ENCODE measurements at regions not wholly inside any gene's neighbourhood (a gene's known extent, or its start where the extent isn't known, plus 50 kb on each side); places are given as distances from the start of the nearest gene placed in this dataset.
A peak's percentile ranks its signal among the peaks of the same experiment; 100 is the strongest.
"Not testable (repeated sequence)": the region's sequence is repeated elsewhere in the genome, so short reads cannot be mapped to it uniquely, and the experiment has no call there.

DNA sequence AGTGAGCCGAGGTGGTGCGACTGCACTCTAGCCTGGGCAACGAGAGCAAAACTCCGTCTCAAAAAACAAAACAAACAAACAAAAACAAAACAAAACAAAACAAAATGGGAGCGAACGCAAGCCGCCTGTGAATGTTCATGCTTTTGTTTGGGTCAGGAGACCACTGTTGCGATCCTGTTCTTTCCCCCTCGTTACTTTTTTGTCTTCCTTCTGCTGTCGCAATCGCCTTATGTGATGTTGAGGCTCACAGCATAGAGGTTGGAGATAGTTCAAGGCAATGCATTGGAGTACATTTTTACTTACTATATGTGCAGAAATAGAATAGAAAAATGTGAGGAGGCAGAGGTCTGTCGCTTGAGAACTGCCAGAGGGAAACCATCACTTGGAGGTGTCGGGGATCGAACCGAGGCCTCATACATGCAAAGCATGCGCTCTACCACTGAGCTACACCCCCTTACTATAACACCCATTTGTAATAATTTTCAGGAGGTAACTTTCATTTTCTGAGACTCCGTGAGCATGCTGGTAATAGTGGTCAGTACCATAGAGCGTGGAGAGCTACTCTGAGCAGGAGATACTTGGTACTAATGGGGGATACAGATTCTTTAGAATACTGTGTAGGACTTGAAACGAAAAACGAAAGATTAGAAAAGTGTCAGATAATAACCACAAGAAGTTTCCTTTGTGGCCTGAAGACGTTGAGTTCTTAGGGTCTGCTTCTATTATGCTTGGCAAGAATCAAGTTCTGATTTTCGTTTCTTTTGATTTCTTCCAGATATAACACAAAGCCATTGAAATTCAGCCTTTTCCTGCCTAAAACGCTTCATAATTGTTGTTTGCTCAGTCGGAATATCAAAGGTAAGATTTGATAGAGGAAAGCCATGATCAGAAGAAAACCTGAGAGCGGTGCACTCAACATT is 121.1 kb downstream of the TRIM27 start:
- peak; percentile 46 for DNase-seq (ENCODE audit: low read depth, low spot score)

GRCh38 chr6:28803337-28803709 is 120.5 kb downstream of the TRIM27 start:
- DNase-seq (ENCODE audit: low read depth, low spot score) = no peak

GRCh38 chr6:28807682-28808280 is 116.0 kb downstream of the TRIM27 start:
- DNase-seq (ENCODE audit: low read depth, low spot score) = peak; percentile 88

DNA sequence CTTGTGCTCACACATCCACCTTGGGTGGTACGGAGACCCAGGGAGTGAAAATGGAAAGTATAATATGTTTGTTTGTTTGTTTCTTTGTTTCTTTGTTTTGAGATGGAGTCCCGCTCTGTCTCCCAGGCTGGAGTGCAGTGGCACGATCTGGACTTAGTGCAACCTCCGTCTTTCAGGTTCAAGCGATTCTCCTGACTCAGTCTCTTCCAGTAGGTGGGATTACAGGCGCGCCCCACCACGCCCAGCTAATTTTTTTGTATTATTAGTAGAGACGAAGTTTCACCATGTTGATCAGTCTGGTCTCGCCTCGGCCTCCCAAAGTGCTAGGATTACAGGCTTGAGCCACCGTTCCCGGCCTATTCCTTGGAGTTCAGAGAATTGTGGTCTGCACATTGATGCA is 115.4 kb downstream of the TRIM27 start:
- DNase-seq (ENCODE audit: low read depth, low spot score) = peak; percentile 48

- peak; percentile 72 for DNase-seq (ENCODE audit: low read depth, low spot score)
Measured at GRCh38 chr6:28809947-28810658, 113.7 kb downstream of the TRIM27 start.

GRCh38 chr6:28810659-28811053 is 113.1 kb downstream of the TRIM27 start:
- DNase-seq (ENCODE audit: low read depth, low spot score) = peak; percentile 42

DNA sequence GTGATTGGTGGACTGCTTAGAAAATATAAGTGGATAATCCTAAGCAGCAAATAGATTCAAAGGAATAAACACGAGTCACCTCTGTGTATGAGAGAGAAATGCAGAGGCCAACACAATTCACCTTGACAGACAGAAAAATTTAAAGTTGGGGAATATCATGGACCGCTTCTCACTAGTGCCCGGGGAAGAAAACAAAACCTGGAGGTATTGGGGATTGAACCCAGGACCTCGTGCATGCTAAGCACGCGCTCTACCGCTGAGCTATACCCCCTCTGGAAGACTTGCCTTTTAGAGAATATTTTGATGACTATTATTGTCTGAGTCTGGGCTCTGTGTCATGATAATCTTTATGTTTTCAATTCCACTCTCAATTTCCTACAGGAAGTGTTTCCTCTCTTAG is 111.9 kb downstream of the TRIM27 start:
- peak; percentile 55 for DNase-seq (ENCODE audit: low read depth, low spot score)

DNA sequence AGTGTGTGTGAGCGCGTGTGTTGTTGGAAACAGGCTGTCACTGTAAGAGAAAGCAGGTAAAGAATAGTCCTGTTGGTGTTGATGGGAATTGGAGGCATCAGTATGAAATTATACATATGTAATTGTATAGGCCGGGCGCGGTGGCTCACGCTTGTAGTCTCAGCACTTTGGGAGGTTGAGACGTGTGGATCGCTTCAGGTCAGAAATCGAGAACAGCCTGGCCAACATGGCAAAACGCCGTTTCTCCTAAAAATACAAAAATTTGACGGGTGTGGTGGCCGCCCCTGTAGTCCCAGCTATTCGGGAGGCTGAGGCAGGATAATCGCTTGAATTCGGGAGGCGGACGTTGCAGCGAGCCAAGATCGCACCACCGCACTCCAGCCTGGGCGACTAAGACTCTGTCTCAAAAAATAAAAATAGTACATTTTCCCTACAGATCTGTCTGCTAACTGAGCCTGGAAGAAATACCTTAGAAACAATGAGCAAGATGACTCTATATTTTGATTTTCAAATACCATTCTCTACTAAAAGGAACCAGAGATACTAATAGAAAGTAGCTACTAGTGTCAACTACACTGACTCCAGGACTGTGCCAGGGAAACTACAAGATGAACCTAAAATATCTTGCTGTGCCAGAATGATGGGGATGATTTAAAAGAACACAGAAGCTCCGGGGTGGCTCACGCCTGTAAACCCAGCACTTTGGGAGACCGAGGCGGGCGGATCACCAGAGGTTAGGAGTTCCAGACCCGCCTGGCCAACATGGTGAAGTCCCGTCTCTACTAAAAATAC is 110.8 kb downstream of the TRIM27 start:
- DNase-seq (ENCODE audit: low read depth, low spot score) = no peak

- DNase-seq (ENCODE audit: low read depth, low spot score) = peak; percentile 62
Measured at GRCh38 chr6:28814032-28814976, 109.5 kb downstream of the TRIM27 start.

- peak; percentile 50 for DNase-seq (ENCODE audit: low read depth, low spot score)
Measured at GRCh38 chr6:28816339-28816908, 107.4 kb downstream of the TRIM27 start.

GRCh38 chr6:28816909-28817807 is 106.6 kb downstream of the TRIM27 start:
- DNase-seq (ENCODE audit: low read depth, low spot score) = peak; percentile 83

GRCh38 chr6:28817808-28818145 is 106.0 kb downstream of the TRIM27 start:
- DNase-seq (ENCODE audit: low read depth, low spot score) = no peak

GRCh38 chr6:28824793-28825731 is 98.7 kb downstream of the TRIM27 start:
- peak; percentile 52 for DNase-seq (ENCODE audit: low read depth, low spot score)

DNA sequence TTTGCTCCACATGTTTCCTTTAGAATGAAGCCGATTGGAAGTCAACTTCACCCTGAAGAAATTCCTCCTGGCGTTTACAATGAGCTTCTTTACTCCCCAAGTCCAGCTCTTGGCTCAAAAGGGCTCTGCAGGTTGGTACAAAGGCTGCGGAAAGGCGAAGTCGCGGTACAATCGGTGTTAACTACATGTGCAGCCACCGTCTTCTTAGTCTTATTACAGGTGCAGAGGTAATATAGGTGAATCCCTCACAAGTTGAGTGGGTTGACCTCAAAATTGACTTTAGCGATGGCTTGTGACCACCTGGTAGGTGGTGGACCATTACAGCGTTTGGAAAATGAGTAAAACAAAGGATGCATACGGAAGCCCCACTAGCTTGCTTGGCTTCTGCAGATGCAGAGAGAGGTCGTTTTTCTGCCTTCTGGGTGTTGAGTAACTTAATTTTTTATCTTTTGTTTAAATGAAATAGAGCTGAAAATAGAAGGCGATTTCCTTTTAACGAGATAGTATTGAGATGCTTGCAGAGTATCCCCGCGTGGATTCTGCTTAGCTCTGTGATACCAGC is 98.0 kb downstream of the TRIM27 start:
- no peak for DNase-seq (ENCODE audit: low read depth, low spot score)

DNA sequence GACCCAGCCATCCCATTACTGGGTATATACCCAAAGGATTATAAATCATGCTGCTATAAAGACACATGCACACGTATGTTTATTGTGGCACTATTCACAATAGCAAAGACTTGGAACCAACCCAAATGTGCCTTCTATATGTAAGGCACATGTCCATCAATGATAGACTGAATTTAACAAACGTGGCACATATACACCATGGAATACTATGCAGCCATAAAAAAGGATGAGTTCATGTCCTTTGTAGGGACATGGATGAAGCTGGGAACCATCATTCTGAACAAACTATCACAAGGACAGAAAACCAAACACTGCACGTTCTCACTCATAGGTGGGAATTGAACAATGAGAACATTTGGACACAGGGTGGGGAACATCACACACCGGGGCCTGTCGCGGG is 92.1 kb downstream of the TRIM27 start:
- DNase-seq (ENCODE audit: low read depth, low spot score) = not testable (repeated sequence)

- DNase-seq (ENCODE audit: low read depth, low spot score) = not testable (repeated sequence)
Measured at GRCh38 chr6:28836703-28837102, 87.1 kb downstream of the TRIM27 start.

- DNase-seq (ENCODE audit: low read depth, low spot score) = peak; percentile 84
Measured at GRCh38 chr6:28838289-28838633, 85.5 kb downstream of the TRIM27 start.

All from ELF-1 (cell line).